Inflammatory macrophage treated with lipopolysaccharide for 1 hour (primary cell): ENCODE measurements at regions not wholly inside any gene's neighbourhood (a gene's known extent, or its start where the extent isn't known, plus 50 kb on each side); places are given as distances from the start of the nearest gene placed in this dataset.
"Not testable (repeated sequence)": the region's sequence is repeated elsewhere in the genome, so short reads cannot be mapped to it uniquely, and the experiment has no call there.

Experiments used
- DNase-seq, 2 donors: peaks; one replicate each; pipeline ENCODE4 v3.0.0-alpha.2; 2020 to 2022

- not testable (repeated sequence) for DNase-seq
Measured at GRCh38 chr2:110287253-110287652, 74.9 kb upstream of the MTLN start.

- DNase-seq: not testable (repeated sequence)
Measured at GRCh38 chr2:110285002-110285401, 72.7 kb upstream of the MTLN start.

DNA sequence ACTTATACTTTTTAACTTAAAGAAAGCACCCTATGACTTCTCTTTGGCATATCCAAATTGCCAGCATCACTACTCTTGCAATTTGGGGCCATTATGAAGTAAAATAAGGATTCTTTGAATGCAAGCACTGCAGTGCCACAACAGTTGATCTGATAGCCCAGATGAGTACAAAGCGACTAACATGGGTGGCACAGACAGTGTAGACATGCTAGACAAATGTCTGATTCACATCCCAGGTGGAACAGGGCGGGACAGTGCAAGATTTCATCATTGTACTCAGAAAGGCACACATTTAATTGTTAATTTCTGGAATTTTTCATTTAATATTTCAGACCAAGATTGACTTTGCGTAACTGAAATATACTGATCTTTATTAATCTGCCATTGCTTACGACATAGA, 68.5 kb upstream of the MTLN start:
- DNase-seq: not testable (repeated sequence)

DNA sequence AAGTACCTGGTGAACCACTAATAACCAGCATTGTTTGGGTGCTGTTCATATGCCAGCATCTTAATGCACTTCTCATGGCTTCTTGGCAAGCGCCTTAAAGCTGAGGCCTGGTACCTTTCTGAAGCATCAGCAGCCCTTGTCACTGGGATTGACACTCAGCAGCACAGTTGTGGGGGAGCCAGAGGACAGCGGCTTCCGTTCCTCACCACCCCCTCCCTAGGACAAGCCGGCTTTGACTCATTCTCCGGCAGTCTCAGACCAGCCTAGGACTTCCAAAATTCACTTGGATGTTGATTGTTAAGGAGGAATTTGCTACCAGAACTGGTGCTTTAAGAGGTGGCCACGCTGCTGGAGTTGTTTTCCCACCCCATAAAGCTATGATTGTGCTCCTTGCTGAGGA, 64.7 kb upstream of the MTLN start:
- not testable (repeated sequence) for DNase-seq

DNA sequence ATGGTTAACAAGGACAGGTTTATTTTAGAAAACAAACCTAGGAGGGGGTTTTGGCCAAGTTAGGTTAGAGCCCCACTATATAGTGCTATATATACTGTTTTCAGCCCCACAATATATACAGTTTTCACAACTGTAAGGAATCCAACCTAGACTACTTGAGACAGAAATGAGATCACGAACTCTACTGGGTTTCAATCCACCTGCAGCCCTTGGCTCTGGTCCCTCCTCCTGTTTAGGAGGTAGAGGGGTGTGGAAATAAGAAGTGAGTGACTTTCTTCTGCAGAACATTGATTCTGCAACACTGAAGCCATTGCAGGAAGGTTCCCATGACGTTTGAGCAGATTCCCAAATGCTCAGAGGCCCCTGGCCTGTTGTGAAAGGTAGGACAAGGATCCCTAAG, 63.7 kb upstream of the MTLN start:
- not testable (repeated sequence) for DNase-seq

GRCh38 chr2:110269674-110270073, 57.3 kb upstream of the MTLN start:
- not testable (repeated sequence) for DNase-seq

- not testable (repeated sequence) for DNase-seq
Measured at GRCh38 chr2:110267828-110268407, 55.6 kb upstream of the MTLN start.

DNA sequence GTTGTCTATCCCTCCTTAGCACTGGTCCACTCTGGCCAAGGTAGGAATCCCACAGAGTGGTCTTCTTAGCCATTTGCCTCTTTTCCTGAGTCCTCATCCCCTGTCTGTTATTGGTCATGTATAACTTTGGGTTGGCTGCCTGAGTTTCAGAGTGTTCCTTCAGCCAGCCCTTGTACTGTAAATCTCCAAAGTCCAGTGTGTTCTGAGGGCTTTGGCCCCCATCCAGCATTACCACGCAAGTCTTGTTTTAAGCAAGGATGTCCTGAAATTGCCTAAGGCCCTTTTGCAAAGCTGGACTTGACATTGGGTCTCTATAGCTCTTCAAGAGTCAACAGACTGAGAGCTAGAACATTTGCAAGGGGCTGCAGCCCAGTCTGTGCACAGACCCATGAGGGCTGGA, 52.5 kb upstream of the MTLN start:
- not testable (repeated sequence) for DNase-seq

- not testable (repeated sequence) for DNase-seq
Measured at GRCh38 chr2:110264076-110264681, 51.8 kb upstream of the MTLN start.

- not testable (repeated sequence) for DNase-seq
Measured at GRCh38 chr2:110263462-110263861, 51.1 kb upstream of the MTLN start.
